ENCODE measurements at regions not wholly inside any gene's neighbourhood (a gene's known extent, or its start where the extent isn't known, plus 50 kb on each side); places are given as distances from the start of the nearest gene placed in this dataset.

DNA sequence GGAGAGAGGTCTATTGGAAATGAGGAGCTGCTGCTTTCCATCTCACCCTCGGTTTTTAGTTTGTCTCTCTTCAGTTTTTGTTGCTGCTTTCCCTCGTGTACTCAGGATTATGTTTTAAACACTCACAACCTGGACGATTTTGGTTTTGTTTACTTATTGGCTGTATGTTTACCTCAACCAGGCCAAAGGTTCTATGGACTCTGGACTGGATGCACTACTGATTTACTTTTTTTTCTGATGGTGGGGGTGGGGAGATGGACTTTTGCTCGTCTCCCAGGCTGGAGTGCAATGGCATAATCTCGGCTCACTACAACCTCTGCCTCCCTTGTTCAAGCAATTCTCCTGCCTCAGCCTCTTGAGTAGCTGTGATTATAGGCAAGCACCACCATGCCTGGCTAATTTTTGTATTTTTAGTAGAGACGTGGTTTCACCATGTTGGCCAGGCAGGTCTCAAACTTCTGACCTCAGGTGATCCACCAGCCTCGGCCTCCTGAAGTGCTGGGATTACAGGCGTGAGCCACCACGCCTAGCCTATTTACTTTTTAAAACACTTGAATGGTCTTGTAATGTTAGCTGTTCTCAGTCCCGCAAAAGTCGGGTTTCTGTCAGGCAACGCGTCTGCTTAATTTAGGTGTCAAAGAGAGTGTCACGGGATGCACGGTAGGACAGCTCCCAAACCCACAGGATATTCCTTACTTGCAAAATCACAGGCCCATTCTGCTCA lies 148.2 kb upstream of the RIPOR2 start:
- no peak for TF ChIP-seq POLR2AphosphoS2 (conservative IDR thresholded peaks at IDR 0.05; ENCODE audit: low read length)
- no peak for TF ChIP-seq RAD21 (conservative IDR thresholded peaks at IDR 0.05 in 1 of 2, IDR thresholded peaks at IDR 0.05 in 1 of 2)
- TF ChIP-seq, protein P1, sequence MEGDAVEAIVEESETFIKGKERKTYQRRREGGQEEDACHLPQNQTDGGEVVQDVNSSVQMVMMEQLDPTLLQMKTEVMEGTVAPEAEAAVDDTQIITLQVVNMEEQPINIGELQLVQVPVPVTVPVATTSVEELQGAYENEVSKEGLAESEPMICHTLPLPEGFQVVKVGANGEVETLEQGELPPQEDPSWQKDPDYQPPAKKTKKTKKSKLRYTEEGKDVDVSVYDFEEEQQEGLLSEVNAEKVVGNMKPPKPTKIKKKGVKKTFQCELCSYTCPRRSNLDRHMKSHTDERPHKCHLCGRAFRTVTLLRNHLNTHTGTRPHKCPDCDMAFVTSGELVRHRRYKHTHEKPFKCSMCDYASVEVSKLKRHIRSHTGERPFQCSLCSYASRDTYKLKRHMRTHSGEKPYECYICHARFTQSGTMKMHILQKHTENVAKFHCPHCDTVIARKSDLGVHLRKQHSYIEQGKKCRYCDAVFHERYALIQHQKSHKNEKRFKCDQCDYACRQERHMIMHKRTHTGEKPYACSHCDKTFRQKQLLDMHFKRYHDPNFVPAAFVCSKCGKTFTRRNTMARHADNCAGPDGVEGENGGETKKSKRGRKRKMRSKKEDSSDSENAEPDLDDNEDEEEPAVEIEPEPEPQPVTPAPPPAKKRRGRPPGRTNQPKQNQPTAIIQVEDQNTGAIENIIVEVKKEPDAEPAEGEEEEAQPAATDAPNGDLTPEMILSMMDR (IDR thresholded peaks at IDR 0.05) = no peak
- TF ChIP-seq CHD2 (IDR thresholded peaks at IDR 0.05; ENCODE audit: low read length, partially characterized antibody) = no peak
- TF ChIP-seq, protein P2, sequence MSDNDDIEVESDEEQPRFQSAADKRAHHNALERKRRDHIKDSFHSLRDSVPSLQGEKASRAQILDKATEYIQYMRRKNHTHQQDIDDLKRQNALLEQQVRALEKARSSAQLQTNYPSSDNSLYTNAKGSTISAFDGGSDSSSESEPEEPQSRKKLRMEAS (IDR thresholded peaks at IDR 0.05) = no peak
- TF ChIP-seq POLR2A (IDR thresholded peaks at IDR 0.05; ENCODE audit: low read length) = no peak
- no peak for TF ChIP-seq RFX5 (IDR thresholded peaks at IDR 0.05)
- no peak for TF ChIP-seq TP53 (CRISPR knock-in tag; IDR thresholded peaks at IDR 0.05)
- no peak for TF ChIP-seq GATA3 (IDR thresholded peaks at IDR 0.05; ENCODE audit: borderline replicate concordance)
- no peak for TF ChIP-seq RARB (CRISPR knock-in tag; IDR thresholded peaks at IDR 0.05)
- no peak for TF ChIP-seq SREBF2 (IDR thresholded peaks at IDR 0.05)
- TF ChIP-seq, protein P3, sequence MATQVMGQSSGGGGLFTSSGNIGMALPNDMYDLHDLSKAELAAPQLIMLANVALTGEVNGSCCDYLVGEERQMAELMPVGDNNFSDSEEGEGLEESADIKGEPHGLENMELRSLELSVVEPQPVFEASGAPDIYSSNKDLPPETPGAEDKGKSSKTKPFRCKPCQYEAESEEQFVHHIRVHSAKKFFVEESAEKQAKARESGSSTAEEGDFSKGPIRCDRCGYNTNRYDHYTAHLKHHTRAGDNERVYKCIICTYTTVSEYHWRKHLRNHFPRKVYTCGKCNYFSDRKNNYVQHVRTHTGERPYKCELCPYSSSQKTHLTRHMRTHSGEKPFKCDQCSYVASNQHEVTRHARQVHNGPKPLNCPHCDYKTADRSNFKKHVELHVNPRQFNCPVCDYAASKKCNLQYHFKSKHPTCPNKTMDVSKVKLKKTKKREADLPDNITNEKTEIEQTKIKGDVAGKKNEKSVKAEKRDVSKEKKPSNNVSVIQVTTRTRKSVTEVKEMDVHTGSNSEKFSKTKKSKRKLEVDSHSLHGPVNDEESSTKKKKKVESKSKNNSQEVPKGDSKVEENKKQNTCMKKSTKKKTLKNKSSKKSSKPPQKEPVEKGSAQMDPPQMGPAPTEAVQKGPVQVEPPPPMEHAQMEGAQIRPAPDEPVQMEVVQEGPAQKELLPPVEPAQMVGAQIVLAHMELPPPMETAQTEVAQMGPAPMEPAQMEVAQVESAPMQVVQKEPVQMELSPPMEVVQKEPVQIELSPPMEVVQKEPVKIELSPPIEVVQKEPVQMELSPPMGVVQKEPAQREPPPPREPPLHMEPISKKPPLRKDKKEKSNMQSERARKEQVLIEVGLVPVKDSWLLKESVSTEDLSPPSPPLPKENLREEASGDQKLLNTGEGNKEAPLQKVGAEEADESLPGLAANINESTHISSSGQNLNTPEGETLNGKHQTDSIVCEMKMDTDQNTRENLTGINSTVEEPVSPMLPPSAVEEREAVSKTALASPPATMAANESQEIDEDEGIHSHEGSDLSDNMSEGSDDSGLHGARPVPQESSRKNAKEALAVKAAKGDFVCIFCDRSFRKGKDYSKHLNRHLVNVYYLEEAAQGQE (IDR thresholded peaks at IDR 0.05) = no peak
- TF ChIP-seq CBX2 (IDR thresholded peaks at IDR 0.05; ENCODE audit: borderline replicate concordance, low read depth) = no peak
